Panc1 (cell line): ENCODE measurements at regions not wholly inside any gene's neighbourhood (a gene's known extent, or its start where the extent isn't known, plus 50 kb on each side); places are given as distances from the start of the nearest gene placed in this dataset.

Source experiments
- ATAC-seq: fragments of 200-7000 bp; cut with Tn5 transposase; 2 replicates; pipeline ENCODE4 v1.9.1; 2020; ENCODE audit warnings: mild to moderate bottlenecking, moderate library complexity
- BruUV-seq: library from RNA; stranded (reverse); fragments of 400-500 nt; replicated peaks from 2 replicates; lab custom pipeline; 2021; lab: Mats Ljungman, UMichigan
- CTCF ChIA-PET: fragments of 300-600 bp; sonication (Branson Sonifier 250); formaldehyde crosslinking; loops from one replicate; lab custom pipeline; 2022; ENCODE audit warnings: antibody characterized with exemption; lab: Charles Lee
- POLR2A ChIA-PET: fragments of 300-600 bp; sonication (Branson Sonifier 250); formaldehyde crosslinking; loops from one replicate; lab custom pipeline; 2022; ENCODE audit warnings: antibody characterized with exemption; lab: Charles Lee
- DNase-seq: peaks from one replicate; pipeline ENCODE4 v3.0.0-alpha.2; 2010; ENCODE audit warnings: low read depth, low spot score
- H3K27ac ChIP-seq: 2 replicates; pipeline ENCODE4 v1.5.1; 2011; ENCODE audit warnings: mild to moderate bottlenecking, low read length, inconsistent platforms
- H3K27me3 ChIP-seq: fragments of 200-500 bp; sonication (Bioruptor generic); 2 replicates; pipeline ENCODE4 v1.6.0; 2014; ENCODE audit warnings: low read length, inconsistent platforms; ENCODE audit not compliant: control insufficient read depth, insufficient read depth
- H3K36me3 ChIP-seq: fragments of 200-500 bp; sonication (Bioruptor generic); 2 replicates; pipeline ENCODE4 v1.5.1; 2014; ENCODE audit warnings: inconsistent platforms, mild to moderate bottlenecking, low read length, moderate library complexity; ENCODE audit not compliant: control insufficient read depth, insufficient read depth
- H3K4me1 ChIP-seq: 2 replicates; pipeline ENCODE4 v1.5.1; 2011; ENCODE audit warnings: inconsistent platforms, mild to moderate bottlenecking, low read length, moderate library complexity; ENCODE audit not compliant: control insufficient read depth, insufficient read depth
- H3K4me3 ChIP-seq, 2 experiments: 2 replicates each; pipeline ENCODE4 v1.5.1; 2011 to 2012; ENCODE audit warnings: low read depth in 2 of 2, low read length in 2 of 2, mild to moderate bottlenecking in 2 of 2, inconsistent platforms in 1 of 2, moderate library complexity in 1 of 2
- H3K9me3 ChIP-seq: fragments of 200-500 bp; sonication (Bioruptor generic); 2 replicates; pipeline ENCODE4 v1.5.1; 2014; ENCODE audit warnings: low read depth, mild to moderate bottlenecking, inconsistent platforms, low read length, moderate library complexity; ENCODE audit not compliant: control insufficient read depth, insufficient read depth
- POLR2AphosphoS5 ChIP-seq: IDR thresholded peaks from 2 replicates; pipeline ENCODE4 v1.6.1; 2012; ENCODE audit warnings: mild to moderate bottlenecking, low read depth, low read length, moderate library complexity
- SIN3A ChIP-seq: IDR thresholded peaks from 2 replicates; pipeline ENCODE4 v1.6.1; 2012; ENCODE audit warnings: low read depth, mild to moderate bottlenecking, low read length, moderate library complexity, borderline replicate concordance; ENCODE audit not compliant: insufficient read depth
- TCF7L2 ChIP-seq: IDR thresholded peaks from 2 replicates; pipeline ENCODE4 v1.6.1; 2011; ENCODE audit warnings: mild to moderate bottlenecking, low read depth, low read length, inconsistent platforms
- in situ Hi-C: cut with HindIII; loops from 2 replicates; pipeline ENCODE4 v1.10.0; 2016; ENCODE audit warnings: low sequenced_read_pairs, low pct_unique_long_range_greater_than_20kb
- intact Hi-C: fragments of 100-400 bp; cut with micrococcal nuclease; formaldehyde crosslinking; loops from one replicate; pipeline ENCODE4 v1.10.0; 2022; ENCODE audit not compliant: unreplicated experiment
- TF ChIP-seq, protein P1 (sequence below), 2 experiments: IDR thresholded peaks; 2 replicates each; pipeline ENCODE4 v1.6.1; 2011 to 2012; ENCODE audit warnings: low read depth in 2 of 2, control low read depth in 1 of 2, low read length in 1 of 2, mild to moderate bottlenecking in 1 of 2, moderate library complexity in 1 of 2; ENCODE audit not compliant: insufficient read depth in 1 of 2
- TF ChIP-seq, protein P2 (sequence below): fragments of 450-650 bp; IDR thresholded peaks from 2 replicates; pipeline ENCODE4 v1.5.1; 2017; ENCODE audit warnings: mild to moderate bottlenecking

DNA sequence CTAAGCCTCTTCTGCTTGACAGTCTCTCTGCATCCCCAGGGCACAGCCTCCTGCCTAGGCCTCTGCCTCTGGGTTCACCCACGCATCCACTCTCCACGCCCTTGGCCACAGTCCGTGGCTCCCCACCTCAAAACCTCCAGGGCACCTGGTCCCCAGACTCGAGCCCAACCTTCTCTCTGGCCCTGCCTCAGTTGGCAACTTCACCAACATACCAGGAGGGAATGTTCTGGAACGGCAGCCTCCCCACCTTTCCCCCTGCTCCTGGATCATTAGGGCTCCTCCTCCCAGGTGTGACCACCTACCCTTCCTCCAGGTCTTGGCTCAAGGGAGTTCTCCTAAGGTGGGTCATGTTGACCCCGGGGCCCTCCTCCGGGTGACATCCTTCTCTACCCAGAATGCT, 69.1 kb downstream of the SOX1 start:
- H3K27ac ChIP-seq, result no peak overlapping the region
- in situ Hi-C loops (no loop called here), intact Hi-C loops (no loop called here)
- H3K36me3 ChIP-seq, result no peaks in the 10 kb centered on the region
- H3K4me1 ChIP-seq, result no peaks in the 10 kb centered on the region
- ChIA-PET CTCF (no interaction called here), POLR2A (no interaction called here)
- DNase-seq, result no peak
- no peaks in the 10 kb centered on the region for H3K9me3 ChIP-seq
- TF ChIP-seq TCF7L2, result no peak
- TF ChIP-seq SIN3A, result no peak
- TF ChIP-seq, protein P1, sequence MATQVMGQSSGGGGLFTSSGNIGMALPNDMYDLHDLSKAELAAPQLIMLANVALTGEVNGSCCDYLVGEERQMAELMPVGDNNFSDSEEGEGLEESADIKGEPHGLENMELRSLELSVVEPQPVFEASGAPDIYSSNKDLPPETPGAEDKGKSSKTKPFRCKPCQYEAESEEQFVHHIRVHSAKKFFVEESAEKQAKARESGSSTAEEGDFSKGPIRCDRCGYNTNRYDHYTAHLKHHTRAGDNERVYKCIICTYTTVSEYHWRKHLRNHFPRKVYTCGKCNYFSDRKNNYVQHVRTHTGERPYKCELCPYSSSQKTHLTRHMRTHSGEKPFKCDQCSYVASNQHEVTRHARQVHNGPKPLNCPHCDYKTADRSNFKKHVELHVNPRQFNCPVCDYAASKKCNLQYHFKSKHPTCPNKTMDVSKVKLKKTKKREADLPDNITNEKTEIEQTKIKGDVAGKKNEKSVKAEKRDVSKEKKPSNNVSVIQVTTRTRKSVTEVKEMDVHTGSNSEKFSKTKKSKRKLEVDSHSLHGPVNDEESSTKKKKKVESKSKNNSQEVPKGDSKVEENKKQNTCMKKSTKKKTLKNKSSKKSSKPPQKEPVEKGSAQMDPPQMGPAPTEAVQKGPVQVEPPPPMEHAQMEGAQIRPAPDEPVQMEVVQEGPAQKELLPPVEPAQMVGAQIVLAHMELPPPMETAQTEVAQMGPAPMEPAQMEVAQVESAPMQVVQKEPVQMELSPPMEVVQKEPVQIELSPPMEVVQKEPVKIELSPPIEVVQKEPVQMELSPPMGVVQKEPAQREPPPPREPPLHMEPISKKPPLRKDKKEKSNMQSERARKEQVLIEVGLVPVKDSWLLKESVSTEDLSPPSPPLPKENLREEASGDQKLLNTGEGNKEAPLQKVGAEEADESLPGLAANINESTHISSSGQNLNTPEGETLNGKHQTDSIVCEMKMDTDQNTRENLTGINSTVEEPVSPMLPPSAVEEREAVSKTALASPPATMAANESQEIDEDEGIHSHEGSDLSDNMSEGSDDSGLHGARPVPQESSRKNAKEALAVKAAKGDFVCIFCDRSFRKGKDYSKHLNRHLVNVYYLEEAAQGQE (IDR thresholded peaks at IDR 0.05; ENCODE audit: insufficient read depth in 1 of 2, low read depth in 2 of 2, low read length in 1 of 2), result no peak
- TF ChIP-seq, protein P2, sequence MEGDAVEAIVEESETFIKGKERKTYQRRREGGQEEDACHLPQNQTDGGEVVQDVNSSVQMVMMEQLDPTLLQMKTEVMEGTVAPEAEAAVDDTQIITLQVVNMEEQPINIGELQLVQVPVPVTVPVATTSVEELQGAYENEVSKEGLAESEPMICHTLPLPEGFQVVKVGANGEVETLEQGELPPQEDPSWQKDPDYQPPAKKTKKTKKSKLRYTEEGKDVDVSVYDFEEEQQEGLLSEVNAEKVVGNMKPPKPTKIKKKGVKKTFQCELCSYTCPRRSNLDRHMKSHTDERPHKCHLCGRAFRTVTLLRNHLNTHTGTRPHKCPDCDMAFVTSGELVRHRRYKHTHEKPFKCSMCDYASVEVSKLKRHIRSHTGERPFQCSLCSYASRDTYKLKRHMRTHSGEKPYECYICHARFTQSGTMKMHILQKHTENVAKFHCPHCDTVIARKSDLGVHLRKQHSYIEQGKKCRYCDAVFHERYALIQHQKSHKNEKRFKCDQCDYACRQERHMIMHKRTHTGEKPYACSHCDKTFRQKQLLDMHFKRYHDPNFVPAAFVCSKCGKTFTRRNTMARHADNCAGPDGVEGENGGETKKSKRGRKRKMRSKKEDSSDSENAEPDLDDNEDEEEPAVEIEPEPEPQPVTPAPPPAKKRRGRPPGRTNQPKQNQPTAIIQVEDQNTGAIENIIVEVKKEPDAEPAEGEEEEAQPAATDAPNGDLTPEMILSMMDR, result no peak
- TF ChIP-seq POLR2AphosphoS5, result no peak
- no peak overlapping the region for H3K4me3 ChIP-seq
- no peaks in the 10 kb centered on the region; the same call in 1 of the 2 replicates for H3K27me3 ChIP-seq
- BruUV-seq, result no TSS peak
- no peak for ATAC-seq

DNA sequence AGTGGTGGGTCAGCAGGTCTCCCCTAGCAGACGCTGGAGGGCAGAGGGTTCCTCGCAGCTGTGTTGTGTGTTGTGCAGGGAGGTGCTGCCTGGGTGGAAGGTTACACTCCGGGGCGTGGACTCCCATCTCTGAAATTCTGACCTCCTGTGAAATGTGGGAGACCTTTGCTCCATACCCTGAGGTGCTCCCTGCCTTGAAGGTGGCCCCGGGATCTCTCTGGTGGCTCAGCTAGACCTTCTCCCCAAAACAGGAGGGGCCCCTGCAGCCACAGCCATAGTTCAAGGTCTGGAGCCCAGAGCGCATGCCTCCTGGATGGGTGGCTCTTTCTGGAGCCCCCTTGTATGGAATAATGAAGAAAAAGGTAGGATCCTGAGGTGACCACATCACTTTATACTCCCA, 70.2 kb downstream of the SOX1 start:
- no peaks in the 10 kb centered on the region for H3K4me1 ChIP-seq
- CTCF ChIA-PET, result no interaction called here
- POLR2A ChIA-PET, result no interaction called here
- ATAC-seq, result no peak
- H3K27me3 ChIP-seq, result no peaks in the 10 kb centered on the region; the same call in 1 of the 2 replicates
- intact Hi-C loops, result no loop called here
- in situ Hi-C loops, result no loop called here
- no peak overlapping the region for H3K27ac ChIP-seq
- no peaks in the 10 kb centered on the region for H3K9me3 ChIP-seq
- no peak for DNase-seq
- no peak overlapping the region for H3K4me3 ChIP-seq
- H3K36me3 ChIP-seq, result no peaks in the 10 kb centered on the region
- TF ChIP-seq TCF7L2, result no peak
- TF ChIP-seq, protein P1 (IDR thresholded peaks at IDR 0.05; ENCODE audit: insufficient read depth in 1 of 2, low read depth in 2 of 2, low read length in 1 of 2), result no peak
- TF ChIP-seq SIN3A, result no peak
- TF ChIP-seq, protein P2, result no peak
- TF ChIP-seq POLR2AphosphoS5, result no peak
- no TSS peak for BruUV-seq
